HepG2 (cell line): ENCODE measurements at regions not wholly inside any gene's neighbourhood (a gene's known extent, or its start where the extent isn't known, plus 50 kb on each side); places are given as distances from the start of the nearest gene placed in this dataset.

Experiments
- ATAC-seq: fragments of 200-7000 bp; cut with Tn5 transposase; 3 replicates; pipeline ENCODE4 v1.9.1; 2020; ENCODE audit warnings: mild to moderate bottlenecking, moderate library complexity
- BruUV-seq: library from RNA; stranded (reverse); fragments of 400-500 nt; replicated peaks from 2 replicates; lab custom pipeline; 2021; lab: Mats Ljungman, UMichigan
- CTCF ChIA-PET: fragments of 300-600 bp; formaldehyde crosslinking; extraction: SDS; loops from one replicate; lab custom pipeline; 2021; ENCODE audit warnings: low total read pairs, inconsistent platforms, low intra/inter-chr PET ratio; lab: Yijun Ruan, JAX
- POLR2A ChIA-PET: fragments of 350-600 bp; sonication (Branson Sonifier 250); formaldehyde crosslinking; loops from one replicate; lab custom pipeline; 2020; ENCODE audit warnings: antibody characterized with exemption, inconsistent platforms; lab: Yijun Ruan, JAX
- DNase-seq: peaks from one replicate; pipeline ENCODE4 v3.0.0-alpha.2; 2015; ENCODE audit warnings: low spot score
- FAIRE-seq: peaks from 3 replicates; lab custom pipeline; 2011; peaks lifted over from hg19 to GRCh38; lab: Jason Lieb, UNC
- H2AFZ ChIP-seq: one replicate; pipeline ENCODE4 v1.6.1; 2011; ENCODE audit warnings: low read length, inconsistent platforms
- H3K27ac ChIP-seq: fragments of 300-600 bp; 3 replicates; pipeline ENCODE4 v1.8.0; 2011; ENCODE audit warnings: mixed run types, mild to moderate bottlenecking, mixed read lengths, low read length, inconsistent platforms; ENCODE audit not compliant: insufficient read depth; ENCODE audit errors: extremely low read length
- H3K27me3 ChIP-seq, 2 experiments: fragments of 200-600 bp in 1 of 2; 2 replicates in 1 of 2; 3 replicates in 1 of 2; pipeline versions ENCODE4 v1.6.0 to v1.8.0; 2011; ENCODE audit warnings: low read length in 2 of 2, mild to moderate bottlenecking in 2 of 2, moderate library complexity in 2 of 2, inconsistent platforms in 1 of 2; ENCODE audit not compliant: insufficient read depth in 2 of 2, control insufficient read depth in 1 of 2
- H3K36me3 ChIP-seq, 2 experiments: fragments of 200-600 bp in 1 of 2; replicated peaks in 1 of 2; 2 replicates in 1 of 2; 3 replicates in 1 of 2; pipeline versions ENCODE4 v1.5.1 to v1.8.0; 2011; ENCODE audit warnings: low read length in 2 of 2, inconsistent platforms in 1 of 2; ENCODE audit not compliant: insufficient read depth in 2 of 2, control insufficient read depth in 1 of 2
- H3K4me1 ChIP-seq: 2 replicates; pipeline ENCODE4 v1.5.1; 2012; ENCODE audit warnings: low read length, inconsistent platforms; ENCODE audit not compliant: insufficient read depth
- H3K4me2 ChIP-seq: 2 replicates; pipeline ENCODE4 v1.6.0; 2011; ENCODE audit warnings: low read depth, low read length, inconsistent platforms
- H3K4me3 ChIP-seq, 3 experiments: fragments of 200-600 bp in 1 of 3; sonication (generic), shearing (Covaris generic) in 1 of 3; replicated peaks in 1 of 3; 2 replicates each; pipeline ENCODE4 v1.5.1; 2011 to 2016; ENCODE audit warnings: low read length in 3 of 3, inconsistent platforms in 2 of 3, low read depth in 2 of 3, mild to moderate bottlenecking in 2 of 3, control low read depth in 1 of 3, mixed read lengths in 1 of 3; ENCODE audit not compliant: insufficient read depth in 1 of 3
- H3K79me2 ChIP-seq: one replicate; pipeline ENCODE4 v1.6.1; 2011; ENCODE audit warnings: low read length, inconsistent platforms; ENCODE audit not compliant: insufficient read depth
- H3K9ac ChIP-seq: 2 replicates; pipeline ENCODE4 v1.6.0; 2011; ENCODE audit warnings: mild to moderate bottlenecking, low read depth, low read length, inconsistent platforms; ENCODE audit not compliant: insufficient read depth
- H3K9me3 ChIP-seq: 2 replicates; pipeline ENCODE4 v1.5.1; 2012; ENCODE audit warnings: mild to moderate bottlenecking, low read length
- H4K20me1 ChIP-seq: 2 replicates; pipeline ENCODE4 v1.6.0; 2011; ENCODE audit warnings: inconsistent platforms, mild to moderate bottlenecking, low read length, moderate library complexity; ENCODE audit not compliant: insufficient read depth
- ARID3A ChIP-seq: IDR thresholded peaks from 2 replicates; pipeline ENCODE4 v1.6.1; 2012; ENCODE audit warnings: low read depth, low read length, improper control_type of control experiment
- CREB1 ChIP-seq, 2 experiments: fragments of 450-650 bp in 1 of 2; IDR thresholded peaks; 2 replicates each; pipeline ENCODE4 v1.6.1; 2016 to 2017; ENCODE audit warnings: control low read depth in 1 of 2, mild to moderate bottlenecking in 1 of 2, missing compliant biosample characterization in 1 of 2, missing genetic modification characterization in 1 of 2
- EHMT2 ChIP-seq: fragments of 200-600 bp; sonication (generic); IDR thresholded peaks from 2 replicates; pipeline ENCODE4 v1.7.0; 2017; ENCODE audit warnings: antibody characterized with exemption, low read depth, low read length, borderline replicate concordance
- HNF4A ChIP-seq: sonication (generic); formaldehyde crosslinking; IDR thresholded peaks from 2 replicates; pipeline ENCODE4 v1.4.0; 2020; ENCODE audit warnings: missing genetic modification reagents
- MAF1 ChIP-seq: sonication (generic); formaldehyde crosslinking; IDR thresholded peaks from 2 replicates; pipeline ENCODE4 v1.5.0; 2020; ENCODE audit warnings: missing genetic modification reagents, borderline replicate concordance
- NCOA2 ChIP-seq: sonication (generic); formaldehyde crosslinking; IDR thresholded peaks from 2 replicates; pipeline ENCODE4 v1.8.0; 2022; ENCODE audit warnings: inconsistent platforms
- TRIM22 ChIP-seq: fragments of 450-650 bp; IDR thresholded peaks from 2 replicates; pipeline ENCODE4 v1.6.1; 2017
- ZFX ChIP-seq: sonication (generic); formaldehyde crosslinking; IDR thresholded peaks from 2 replicates; pipeline ENCODE4 v1.4.0; 2020; ENCODE audit warnings: mild to moderate bottlenecking, low read depth, missing genetic modification reagents, moderate library complexity
- ZKSCAN8 ChIP-seq: IDR thresholded peaks from 2 replicates; pipeline ENCODE4 v1.6.1; 2016; ENCODE audit warnings: borderline replicate concordance, missing genetic modification reagents, missing compliant biosample characterization
- ZNF446 ChIP-seq: sonication (generic); formaldehyde crosslinking; IDR thresholded peaks from 2 replicates; pipeline ENCODE4 v1.5.0; 2020; ENCODE audit warnings: mild to moderate bottlenecking, missing genetic modification reagents
- ZNF850 ChIP-seq: sonication (generic); formaldehyde crosslinking; conservative IDR thresholded peaks from 2 replicates; pipeline ENCODE4 v1.9.0; 2021; ENCODE audit warnings: mild to moderate bottlenecking, missing genetic modification reagents
- WGBS: methylation state at CpG from one replicate; pipeline ENCODE4 v1.1.6; 2017; ENCODE audit warnings: low lambda C conversion rate; 5-methylcytosine and 5-hydroxymethylcytosine counted together
- in situ Hi-C: cut with HindIII; loops from 2 replicates; pipeline ENCODE4 v1.10.0; 2017; ENCODE audit warnings: low pct_unique_long_range_greater_than_20kb; ENCODE audit not compliant: extremely low pct_ligation_motif_present
- intact Hi-C: fragments of 100-400 bp; cut with micrococcal nuclease; formaldehyde crosslinking; loops from one replicate; pipeline ENCODE4 v1.10.0; 2022; ENCODE audit not compliant: unreplicated experiment

DNA sequence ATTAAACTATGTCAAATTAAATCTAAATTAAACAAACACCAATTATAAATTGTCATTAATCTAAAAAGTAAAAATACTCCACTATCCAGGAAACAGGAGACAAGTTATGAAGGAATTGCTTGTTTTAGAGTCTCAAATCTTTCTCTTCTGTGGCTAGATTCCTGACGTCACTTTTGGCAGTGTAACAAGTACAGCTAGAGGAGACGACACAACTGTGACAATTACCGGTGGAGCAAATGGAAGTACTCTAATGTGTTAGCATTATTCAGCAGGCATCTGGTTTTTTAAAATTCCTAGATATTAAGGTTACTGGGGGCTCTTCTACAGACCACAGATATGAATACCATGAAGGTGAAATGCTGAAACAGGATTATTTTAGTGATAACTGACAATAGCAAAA lies 1042.7 kb downstream of the EPHA7 start:
- ChIA-PET CTCF (no interaction called here), POLR2A (no interaction called here)
- Histone ChIP-seq H4K20me1 (no peaks in the 10 kb centered on the region), H3K9me3 (no peaks in the 10 kb centered on the region), H3K4me2 (no peak overlapping the region), H3K4me1 (peaks cover 11% of the 10 kb centered on the region), H3K9ac (no peak overlapping the region), H3K36me3 (no peaks in the 10 kb centered on the region), H3K27ac (no peak overlapping the region), H3K79me2 (no peaks in the 10 kb centered on the region), H3K27me3 (no peaks in the 10 kb centered on the region; a peak in 1 of 5 replicates), H2AFZ (no peak overlapping the region), H3K4me3 (no peak overlapping the region)
- BruUV-seq = no TSS peak
- no peak for ATAC-seq
- no peak for FAIRE-seq
- TF ChIP-seq CREB1 (IDR thresholded peaks at IDR 0.05) (peak; percentile 40; the same call in 1 of the 2 replicates), CREB1 (CRISPR knock-in tag; IDR thresholded peaks at IDR 0.05) (no peak), ZNF446 (no peak)
- DNase-seq = no peak
- WGBS = 39% methylated on average over 3 of the region's 3 CpGs
- intact Hi-C loops (no loop called here), in situ Hi-C loops (no loop called here)

DNA sequence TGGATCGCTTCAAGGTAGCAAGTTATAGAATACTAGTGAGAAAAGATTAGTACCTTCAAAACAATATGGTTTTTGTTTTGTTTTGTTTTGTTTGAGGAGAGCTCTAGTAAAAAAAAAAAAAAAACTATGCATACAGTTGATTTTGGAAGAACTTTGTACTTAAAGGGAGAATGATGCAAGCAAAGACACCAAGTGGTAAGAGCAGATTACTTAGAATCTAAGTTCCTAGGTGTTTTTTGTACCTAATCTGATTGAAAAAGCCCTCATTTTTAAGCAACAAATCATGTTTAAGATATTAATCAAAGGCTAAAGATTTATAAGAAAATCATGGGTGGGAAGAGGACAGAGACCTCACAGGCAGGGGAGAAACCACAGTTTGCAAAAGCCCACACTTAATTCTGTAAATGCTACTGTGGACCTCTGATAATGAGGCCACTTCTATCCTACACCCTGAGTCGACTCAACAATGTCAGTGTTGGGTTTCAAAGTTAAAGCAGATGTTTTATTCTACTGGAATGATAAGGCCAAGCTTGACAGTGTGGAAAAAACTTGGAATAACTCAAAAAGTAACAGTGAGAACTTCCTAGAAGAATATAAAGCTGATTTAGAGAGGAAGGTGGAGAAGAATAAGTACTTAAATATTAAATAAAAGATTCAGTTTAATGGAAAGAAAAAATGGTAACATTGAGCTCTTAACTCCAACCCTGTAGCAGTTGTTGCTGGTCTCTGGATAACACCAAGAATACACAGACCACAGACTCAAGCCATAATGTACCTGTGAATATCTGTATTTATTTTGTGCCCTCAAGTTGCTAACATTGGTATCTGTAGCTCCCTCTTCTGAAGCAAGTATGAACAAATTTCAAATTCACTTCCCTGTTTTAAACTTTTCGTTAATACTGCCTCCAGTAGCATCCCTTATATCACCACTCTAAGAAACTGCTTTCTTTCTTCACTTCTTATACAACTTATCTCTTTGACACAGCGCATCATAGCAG lies 1047.8 kb downstream of the EPHA7 start:
- ATAC-seq = peak; percentile 88
- Histone ChIP-seq H3K4me1 (peaks cover 26% of the 10 kb centered on the region), H4K20me1 (no peaks in the 10 kb centered on the region), H3K36me3 (no peaks in the 10 kb centered on the region), H2AFZ (no peak overlapping the region), H3K27ac (peak overlapping the region; percentile 82), H3K9me3 (peaks cover 10% of the 10 kb centered on the region; the same call in 1 of the 2 replicates), H3K4me3 (peak overlapping the region in 1 of 3 experiments; percentile 0; a peak in 1 of 6 replicates), H3K27me3 (no peaks in the 10 kb centered on the region; a peak in 1 of 5 replicates), H3K79me2 (no peaks in the 10 kb centered on the region), H3K4me2 (peak overlapping the region; percentile 41), H3K9ac (peak overlapping the region; percentile 40)
- ChIA-PET POLR2A (interaction anchor here (0.6 kb wide), 1 partner anchor 82 kb away, joined by 3 read pairs; no protein-coding TSS in a partner anchor), CTCF (no interaction called here)
- intact Hi-C loops (no loop called here), in situ Hi-C loops (no loop called here)
- FAIRE-seq = no peak
- DNase-seq = peak; percentile 71
- 54% methylated on average over 4 of the region's 4 CpGs for WGBS
- TSS peak; percentile 56 for BruUV-seq
- TF ChIP-seq ZKSCAN8 (CRISPR knock-in tag) = 0 out of 2 replicates have a peak, but pooled peaks have one; percentile 49
- no peak for TF ChIP-seq TRIM22
- peak; percentile 27; the same call in 1 of the 2 replicates for TF ChIP-seq ARID3A
- TF ChIP-seq ZFX (CRISPR knock-in tag) = no peak
- peak; percentile 65 for TF ChIP-seq HNF4A (CRISPR knock-in tag)
- TF ChIP-seq MAF1 = no peak
- TF ChIP-seq NCOA2 = peak; percentile 18; the same call in 1 of the 2 replicates
- no peak for TF ChIP-seq ZNF850
- TF ChIP-seq EHMT2 = peak; percentile 90; the same call in 1 of the 2 replicates
